ENCODE measurements at regions not wholly inside any gene's neighbourhood (a gene's known extent, or its start where the extent isn't known, plus 50 kb on each side); places are given as distances from the start of the nearest gene placed in this dataset.

DNA sequence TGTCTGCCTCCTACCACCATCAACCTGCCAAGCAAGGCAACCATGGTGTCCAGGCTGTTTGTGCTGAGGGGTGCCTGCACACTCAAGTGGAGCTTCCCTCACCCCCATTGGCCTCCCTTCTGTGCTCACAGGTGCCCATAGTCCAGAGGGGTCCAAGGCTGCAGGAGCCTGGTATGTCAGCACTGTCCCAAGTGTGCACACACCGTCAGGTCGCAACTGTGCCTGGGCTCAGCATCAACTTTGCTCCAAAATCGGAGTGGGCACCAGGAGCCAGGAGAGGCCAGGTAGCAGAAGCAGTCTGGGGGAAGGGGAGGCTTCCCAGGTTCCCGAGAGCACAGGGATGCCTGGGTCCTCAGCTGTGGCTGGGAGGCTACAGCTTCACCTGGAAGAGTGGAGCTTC lies 1528.2 kb upstream of the SLC39A10 start:
- 94% methylated on average over 3 of the region's 4 CpGs for WGBS (ENCODE audit: insufficient coverage)
- CTCF ChIA-PET, result no interaction called here

DNA sequence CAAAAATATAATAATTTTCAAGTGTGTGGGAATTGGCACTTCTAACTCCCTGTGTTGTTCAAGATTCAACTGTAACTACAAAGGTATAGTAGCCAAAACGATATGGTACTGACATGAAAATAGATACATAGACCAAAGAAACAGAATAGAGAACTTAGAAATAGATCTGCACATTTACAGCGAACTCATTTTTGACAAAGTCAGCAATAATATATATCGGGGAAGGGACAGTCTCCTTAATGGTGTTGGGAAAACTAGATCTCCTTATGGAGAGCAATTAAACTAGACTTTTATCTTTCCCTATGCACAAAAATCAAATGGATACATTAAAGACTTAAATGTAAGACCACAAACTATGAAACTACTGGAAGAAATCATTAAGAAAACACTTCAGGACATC lies 1530.6 kb upstream of the SLC39A10 start:
- peaks cover 0 to 13% (median 0%) of the 10 kb centered on the region in 5 experiments for H3K9me3 ChIP-seq (ENCODE audit: control extremely low read depth in 1 of 5, control insufficient read depth in 4 of 5, insufficient read depth in 2 of 5, low read depth in 1 of 5, low read length in 4 of 5)
- no peak for DNase-seq
- H3K4me1 ChIP-seq (ENCODE audit: control extremely low read depth in 1 of 4, control insufficient read depth in 4 of 4, insufficient read depth in 4 of 4, low read length in 3 of 4), result no peaks in the 10 kb centered on the region
- no peak overlapping the region for H3K27ac ChIP-seq (ENCODE audit: insufficient read depth in 1 of 2, low read depth in 1 of 2, low read length in 2 of 2, poor library complexity in 1 of 2, severe bottlenecking in 2 of 2)
- no peaks in the 10 kb centered on the region for H3K36me3 ChIP-seq (ENCODE audit: control insufficient read depth in 4 of 4, insufficient read depth in 4 of 4, low read length in 3 of 4)
- ChIA-PET CTCF (no interaction called here), POLR2A (no interaction called here)
- H3K27me3 ChIP-seq (replicated peaks in 2 of 5; ENCODE audit: control insufficient read depth in 4 of 5, insufficient read depth in 5 of 5, low read length in 4 of 5), result no peaks in the 10 kb centered on the region
- H3K4me3 ChIP-seq (ENCODE audit: control insufficient read depth in 1 of 7, extremely low read depth in 1 of 7, insufficient read depth in 4 of 7, low read depth in 2 of 7, low read length in 6 of 7), result no peak overlapping the region
- WGBS (ENCODE audit: insufficient coverage), result no CpG with 5 or more reads among the region's 3 CpGs

More for the DNA sequence above, 1528.2 kb upstream of the SLC39A10 start:
- Histone ChIP-seq H3K36me3 (ENCODE audit: control insufficient read depth in 4 of 4, insufficient read depth in 4 of 4, low read length in 3 of 4) (no peaks in the 10 kb centered on the region), H3K9me3 (ENCODE audit: control extremely low read depth in 1 of 5, control insufficient read depth in 4 of 5, insufficient read depth in 2 of 5, low read depth in 1 of 5, low read length in 4 of 5) (peaks cover 0 to 13% (median 0%) of the 10 kb centered on the region in 5 experiments), H3K4me1 (ENCODE audit: control extremely low read depth in 1 of 4, control insufficient read depth in 4 of 4, insufficient read depth in 4 of 4, low read length in 3 of 4) (no peaks in the 10 kb centered on the region), H3K4me3 (ENCODE audit: control insufficient read depth in 1 of 7, extremely low read depth in 1 of 7, insufficient read depth in 4 of 7, low read depth in 2 of 7, low read length in 6 of 7) (no peak overlapping the region), H3K27ac (ENCODE audit: insufficient read depth in 1 of 2, low read depth in 1 of 2, low read length in 2 of 2, poor library complexity in 1 of 2, severe bottlenecking in 2 of 2) (no peak overlapping the region), H3K27me3 (replicated peaks in 2 of 5; ENCODE audit: control insufficient read depth in 4 of 5, insufficient read depth in 5 of 5, low read length in 4 of 5) (no peaks in the 10 kb centered on the region)
- no peak for DNase-seq
- POLR2A ChIA-PET, result no interaction called here

DNA sequence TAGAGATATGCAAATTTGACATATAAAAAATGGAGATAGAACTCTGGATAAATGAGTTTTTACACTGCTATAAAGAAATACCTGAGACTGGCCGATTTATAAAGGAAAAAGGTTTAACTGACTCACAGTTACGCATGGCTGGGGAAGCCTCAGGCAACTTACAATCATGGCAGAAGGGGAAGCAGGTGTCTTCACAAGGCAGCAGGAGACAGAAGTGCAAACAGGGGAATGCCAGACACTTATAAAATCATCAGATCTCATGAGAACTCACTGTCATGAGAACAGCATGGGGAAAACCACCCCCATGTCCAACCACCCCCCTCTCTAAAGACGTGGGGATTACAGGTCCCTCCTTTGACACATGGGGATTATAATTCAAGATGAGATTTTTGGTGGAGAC lies 1540.2 kb upstream of the SLC39A10 start:
- no peaks in the 10 kb centered on the region for H3K4me1 ChIP-seq (ENCODE audit: control extremely low read depth in 1 of 4, control insufficient read depth in 4 of 4, insufficient read depth in 4 of 4, low read length in 3 of 4)
- no peaks in the 10 kb centered on the region for H3K27me3 ChIP-seq (replicated peaks in 2 of 5; ENCODE audit: control insufficient read depth in 4 of 5, insufficient read depth in 5 of 5, low read length in 4 of 5)
- H3K36me3 ChIP-seq (ENCODE audit: control insufficient read depth in 4 of 4, insufficient read depth in 4 of 4, low read length in 3 of 4), result no peaks in the 10 kb centered on the region
- H3K4me3 ChIP-seq (ENCODE audit: control insufficient read depth in 1 of 7, extremely low read depth in 1 of 7, insufficient read depth in 4 of 7, low read depth in 2 of 7, low read length in 6 of 7), result no peak overlapping the region
- H3K9me3 ChIP-seq (ENCODE audit: control extremely low read depth in 1 of 5, control insufficient read depth in 4 of 5, insufficient read depth in 2 of 5, low read depth in 1 of 5, low read length in 4 of 5), result no peaks in the 10 kb centered on the region
- POLR2A ChIA-PET, result no interaction called here
- no peak overlapping the region for H3K27ac ChIP-seq (ENCODE audit: insufficient read depth in 1 of 2, low read depth in 1 of 2, low read length in 2 of 2, poor library complexity in 1 of 2, severe bottlenecking in 2 of 2)
- no peak for DNase-seq
- CTCF ChIA-PET, result no interaction called here
- 81% methylated on average over 2 of the region's 3 CpGs for whole genome bisulfite sequencing (ENCODE audit: insufficient coverage)

DNA sequence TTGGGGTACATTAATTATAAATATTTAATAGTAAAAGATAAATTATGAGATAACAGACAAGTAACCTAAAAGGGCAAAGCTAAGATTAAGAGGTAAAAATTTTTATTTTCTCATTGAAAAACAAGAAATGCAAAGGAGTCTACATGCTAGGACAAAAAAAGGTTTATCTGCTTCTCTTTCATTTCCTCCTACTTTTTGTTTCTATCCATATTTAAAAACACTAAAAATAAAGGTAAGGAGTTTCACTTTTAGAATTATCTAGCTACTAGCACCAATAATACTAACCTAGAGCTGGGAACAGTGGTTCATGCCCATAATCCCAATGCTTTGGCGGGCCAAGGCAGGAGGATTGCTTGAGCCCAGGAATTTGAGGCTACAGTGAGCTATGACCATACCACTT lies 1551.7 kb upstream of the SLC39A10 start:
- Histone ChIP-seq H3K9me3 (ENCODE audit: control extremely low read depth in 1 of 5, control insufficient read depth in 4 of 5, insufficient read depth in 2 of 5, low read depth in 1 of 5, low read length in 4 of 5) (no peaks in the 10 kb centered on the region), H3K4me3 (ENCODE audit: control insufficient read depth in 1 of 7, extremely low read depth in 1 of 7, insufficient read depth in 4 of 7, low read depth in 2 of 7, low read length in 6 of 7) (no peak overlapping the region), H3K4me1 (ENCODE audit: control extremely low read depth in 1 of 4, control insufficient read depth in 4 of 4, insufficient read depth in 4 of 4, low read length in 3 of 4) (peaks cover 0 to 8% (median 0%) of the 10 kb centered on the region in 4 experiments), H3K27me3 (replicated peaks in 2 of 5; ENCODE audit: control insufficient read depth in 4 of 5, insufficient read depth in 5 of 5, low read length in 4 of 5) (no peaks in the 10 kb centered on the region), H3K36me3 (ENCODE audit: control insufficient read depth in 4 of 4, insufficient read depth in 4 of 4, low read length in 3 of 4) (no peaks in the 10 kb centered on the region), H3K27ac (ENCODE audit: insufficient read depth in 1 of 2, low read depth in 1 of 2, low read length in 2 of 2, poor library complexity in 1 of 2, severe bottlenecking in 2 of 2) (no peak overlapping the region)
- ChIA-PET POLR2A (no interaction called here), CTCF (no interaction called here)
- DNase-seq, result no peak
- no CpG with 5 or more reads among the region's 1 CpG for WGBS (ENCODE audit: insufficient coverage)

DNA sequence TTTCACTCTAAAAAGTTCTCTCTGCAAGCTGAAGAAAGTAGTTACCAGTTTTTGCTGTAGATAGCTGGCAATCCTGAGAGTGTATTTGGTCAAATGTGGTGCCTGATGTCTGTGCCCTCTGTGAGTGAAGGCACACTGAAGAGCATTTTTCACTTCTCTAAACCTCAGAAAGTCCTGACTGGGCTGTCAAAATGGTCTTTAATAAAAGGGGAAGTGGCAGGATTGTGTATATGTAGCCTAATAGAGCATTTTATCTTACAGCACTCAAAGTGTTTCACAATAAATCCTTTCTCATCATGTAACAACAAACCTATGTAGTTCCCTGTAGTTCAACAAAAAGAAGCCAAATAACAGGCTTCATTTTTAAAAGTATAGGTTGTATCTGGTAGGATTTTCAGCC lies 1552.3 kb upstream of the SLC39A10 start:
- no peak overlapping the region for H3K4me3 ChIP-seq (ENCODE audit: control insufficient read depth in 1 of 7, extremely low read depth in 1 of 7, insufficient read depth in 4 of 7, low read depth in 2 of 7, low read length in 6 of 7)
- no peaks in the 10 kb centered on the region for H3K27me3 ChIP-seq (replicated peaks in 2 of 5; ENCODE audit: control insufficient read depth in 4 of 5, insufficient read depth in 5 of 5, low read length in 4 of 5)
- H3K27ac ChIP-seq (ENCODE audit: insufficient read depth in 1 of 2, low read depth in 1 of 2, low read length in 2 of 2, poor library complexity in 1 of 2, severe bottlenecking in 2 of 2), result no peak overlapping the region
- ChIA-PET POLR2A (no interaction called here), CTCF (no interaction called here)
- peaks cover 0 to 8% (median 0%) of the 10 kb centered on the region in 4 experiments for H3K4me1 ChIP-seq (ENCODE audit: control extremely low read depth in 1 of 4, control insufficient read depth in 4 of 4, insufficient read depth in 4 of 4, low read length in 3 of 4)
- H3K36me3 ChIP-seq (ENCODE audit: control insufficient read depth in 4 of 4, insufficient read depth in 4 of 4, low read length in 3 of 4), result no peaks in the 10 kb centered on the region
- DNase-seq, result peak; percentile 8 to 78 (median 70)
- no peaks in the 10 kb centered on the region for H3K9me3 ChIP-seq (ENCODE audit: control extremely low read depth in 1 of 5, control insufficient read depth in 4 of 5, insufficient read depth in 2 of 5, low read depth in 1 of 5, low read length in 4 of 5)

DNA sequence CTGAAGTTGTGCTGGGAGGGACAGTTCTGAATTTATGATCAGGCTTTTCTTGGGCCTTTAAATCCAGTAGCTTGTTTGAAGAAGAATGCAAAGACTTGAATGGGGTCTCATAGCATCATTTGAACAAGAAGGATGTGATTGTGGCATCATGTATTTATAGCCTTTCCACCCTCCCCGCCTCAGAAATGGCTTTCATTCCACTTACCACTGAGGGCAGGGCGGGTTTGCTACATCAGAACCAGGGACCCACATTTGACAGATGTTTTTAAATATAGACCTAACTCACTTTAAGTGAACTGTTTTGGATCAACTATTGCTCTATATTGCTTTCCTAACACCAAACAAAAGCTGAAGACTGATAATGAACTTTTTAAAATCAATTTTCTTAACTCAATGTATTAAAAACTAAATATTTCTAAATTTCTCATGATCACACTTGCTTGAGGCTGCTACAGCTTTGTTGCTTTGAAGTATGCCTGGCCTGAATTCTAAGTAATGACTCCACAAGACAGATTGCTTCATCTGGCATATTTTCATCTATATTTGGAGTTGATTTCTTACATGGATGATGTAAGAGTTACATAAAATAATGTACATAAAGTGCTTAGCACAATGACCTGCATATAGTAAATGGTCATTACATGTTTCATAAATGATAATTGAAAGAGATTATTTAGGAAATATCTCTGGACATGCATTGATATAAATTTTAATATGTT lies 1552.9 kb upstream of the SLC39A10 start:
- no peak overlapping the region for H3K27ac ChIP-seq (ENCODE audit: insufficient read depth in 1 of 2, low read depth in 1 of 2, low read length in 2 of 2, poor library complexity in 1 of 2, severe bottlenecking in 2 of 2)
- H3K4me1 ChIP-seq (ENCODE audit: control extremely low read depth in 1 of 4, control insufficient read depth in 4 of 4, insufficient read depth in 4 of 4, low read length in 3 of 4), result peaks cover 0 to 8% (median 0%) of the 10 kb centered on the region in 4 experiments
- WGBS (ENCODE audit: insufficient coverage), result no CpG with 5 or more reads among the region's 2 CpGs
- ChIA-PET CTCF (interaction anchor here (0.9 kb wide), 1 partner anchor 15 kb away, joined by 3 read pairs; no protein-coding TSS in a partner anchor), POLR2A (no interaction called here)
- H3K36me3 ChIP-seq (ENCODE audit: control insufficient read depth in 4 of 4, insufficient read depth in 4 of 4, low read length in 3 of 4), result no peaks in the 10 kb centered on the region
- no peaks in the 10 kb centered on the region for H3K9me3 ChIP-seq (ENCODE audit: control extremely low read depth in 1 of 5, control insufficient read depth in 4 of 5, insufficient read depth in 2 of 5, low read depth in 1 of 5, low read length in 4 of 5)
- DNase-seq, result peak in 2 of 3 donors; percentile 6 to 11
- no peaks in the 10 kb centered on the region for H3K27me3 ChIP-seq (replicated peaks in 2 of 5; ENCODE audit: control insufficient read depth in 4 of 5, insufficient read depth in 5 of 5, low read length in 4 of 5)
- no peak overlapping the region for H3K4me3 ChIP-seq (ENCODE audit: control insufficient read depth in 1 of 7, extremely low read depth in 1 of 7, insufficient read depth in 4 of 7, low read depth in 2 of 7, low read length in 6 of 7)

DNA sequence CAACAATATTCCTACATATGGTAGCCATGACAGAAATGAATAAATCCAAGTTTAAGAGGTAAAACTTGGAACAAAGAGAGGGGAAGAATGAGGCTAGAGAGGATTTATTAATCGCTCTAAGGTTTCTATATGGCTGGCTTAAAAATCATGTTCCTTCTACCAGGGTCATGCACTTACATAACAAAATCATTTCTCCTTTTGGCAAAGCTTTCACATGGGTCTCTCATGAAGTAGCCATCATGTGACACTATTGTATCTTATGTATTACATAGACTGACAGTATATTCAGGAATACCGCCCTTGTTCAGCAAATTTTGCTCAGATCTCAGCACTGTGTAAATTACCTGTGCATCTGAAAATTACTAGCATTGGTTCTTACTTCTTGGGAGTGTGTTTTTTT lies 1554.5 kb upstream of the SLC39A10 start:
- CTCF ChIA-PET, result no interaction called here
- no CpG with 5 or more reads among the region's 2 CpGs for WGBS (ENCODE audit: insufficient coverage)
- Histone ChIP-seq H3K36me3 (ENCODE audit: control insufficient read depth in 4 of 4, insufficient read depth in 4 of 4, low read length in 3 of 4) (no peaks in the 10 kb centered on the region), H3K9me3 (ENCODE audit: control extremely low read depth in 1 of 5, control insufficient read depth in 4 of 5, insufficient read depth in 2 of 5, low read depth in 1 of 5, low read length in 4 of 5) (no peaks in the 10 kb centered on the region), H3K4me1 (ENCODE audit: control extremely low read depth in 1 of 4, control insufficient read depth in 4 of 4, insufficient read depth in 4 of 4, low read length in 3 of 4) (peaks cover 0 to 8% (median 0%) of the 10 kb centered on the region in 4 experiments), H3K27me3 (replicated peaks in 2 of 5; ENCODE audit: control insufficient read depth in 4 of 5, insufficient read depth in 5 of 5, low read length in 4 of 5) (no peaks in the 10 kb centered on the region), H3K27ac (ENCODE audit: insufficient read depth in 1 of 2, low read depth in 1 of 2, low read length in 2 of 2, poor library complexity in 1 of 2, severe bottlenecking in 2 of 2) (no peak overlapping the region), H3K4me3 (ENCODE audit: control insufficient read depth in 1 of 7, extremely low read depth in 1 of 7, insufficient read depth in 4 of 7, low read depth in 2 of 7, low read length in 6 of 7) (no peak overlapping the region)
- DNase-seq, result no peak
- POLR2A ChIA-PET, result no interaction called here

Data from common myeloid progenitor, CD34-positive (primary cell).